ENCODE measurements at regions not wholly inside any gene's neighbourhood (a gene's known extent, or its start where the extent isn't known, plus 50 kb on each side); places are given as distances from the start of the nearest gene placed in this dataset.
"Not testable (repeated sequence)": the region's sequence is repeated elsewhere in the genome, so short reads cannot be mapped to it uniquely, and the experiment has no call there.

DNA sequence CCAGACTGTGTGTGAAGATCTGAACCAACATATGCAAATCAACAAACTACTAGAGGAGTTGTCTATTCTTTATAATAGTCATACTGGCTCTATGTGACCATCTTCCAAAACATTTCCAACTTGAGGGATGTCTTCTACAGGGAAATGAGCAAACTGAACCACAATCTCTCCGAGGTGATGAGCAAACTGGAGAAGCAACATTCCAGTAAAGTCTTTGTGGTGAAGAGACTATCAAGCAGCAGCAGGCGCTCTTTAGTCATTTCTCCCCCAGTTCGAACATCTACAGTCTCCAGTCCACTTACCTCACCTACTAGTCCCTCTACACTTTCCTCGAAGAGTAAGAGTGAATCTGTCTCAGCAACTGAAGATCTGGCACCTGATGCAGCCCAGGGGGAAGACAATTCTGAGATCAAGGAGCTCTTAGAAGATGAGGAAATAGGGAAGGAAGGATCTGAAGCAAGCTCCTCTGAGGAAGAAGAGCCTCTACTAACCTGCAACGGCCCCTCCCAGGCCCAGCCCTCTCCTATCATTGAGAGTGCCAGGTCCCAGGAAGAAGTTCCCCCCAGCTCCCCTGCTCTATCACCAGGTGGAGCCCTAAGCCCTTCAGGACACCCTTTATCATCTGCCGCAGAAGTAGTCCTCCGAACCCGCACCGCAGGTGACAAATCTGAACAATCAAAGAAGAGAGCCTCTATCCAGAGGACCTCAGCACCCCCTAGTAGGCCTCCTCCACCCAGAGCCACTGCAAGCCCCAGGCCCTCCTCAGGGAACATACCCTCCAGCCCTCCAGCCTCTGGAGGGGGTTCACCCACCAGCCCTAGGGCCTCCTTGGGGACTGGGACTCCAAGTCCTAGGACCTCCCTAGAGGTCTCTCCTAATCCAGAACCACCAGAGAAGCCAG is 98.1 kb downstream of the HNRNPD start:
- TF ChIP-seq, protein P1, sequence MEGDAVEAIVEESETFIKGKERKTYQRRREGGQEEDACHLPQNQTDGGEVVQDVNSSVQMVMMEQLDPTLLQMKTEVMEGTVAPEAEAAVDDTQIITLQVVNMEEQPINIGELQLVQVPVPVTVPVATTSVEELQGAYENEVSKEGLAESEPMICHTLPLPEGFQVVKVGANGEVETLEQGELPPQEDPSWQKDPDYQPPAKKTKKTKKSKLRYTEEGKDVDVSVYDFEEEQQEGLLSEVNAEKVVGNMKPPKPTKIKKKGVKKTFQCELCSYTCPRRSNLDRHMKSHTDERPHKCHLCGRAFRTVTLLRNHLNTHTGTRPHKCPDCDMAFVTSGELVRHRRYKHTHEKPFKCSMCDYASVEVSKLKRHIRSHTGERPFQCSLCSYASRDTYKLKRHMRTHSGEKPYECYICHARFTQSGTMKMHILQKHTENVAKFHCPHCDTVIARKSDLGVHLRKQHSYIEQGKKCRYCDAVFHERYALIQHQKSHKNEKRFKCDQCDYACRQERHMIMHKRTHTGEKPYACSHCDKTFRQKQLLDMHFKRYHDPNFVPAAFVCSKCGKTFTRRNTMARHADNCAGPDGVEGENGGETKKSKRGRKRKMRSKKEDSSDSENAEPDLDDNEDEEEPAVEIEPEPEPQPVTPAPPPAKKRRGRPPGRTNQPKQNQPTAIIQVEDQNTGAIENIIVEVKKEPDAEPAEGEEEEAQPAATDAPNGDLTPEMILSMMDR (IDR thresholded peaks at IDR 0.05; ENCODE audit: low read depth, low read length, missing control alignments): no peak
- DNase-seq (ENCODE audit: extremely low read depth, low read depth): no peak
- no peak overlapping the region for H3K4me3 ChIP-seq (replicated peaks; ENCODE audit: low read depth, low read length)

DNA sequence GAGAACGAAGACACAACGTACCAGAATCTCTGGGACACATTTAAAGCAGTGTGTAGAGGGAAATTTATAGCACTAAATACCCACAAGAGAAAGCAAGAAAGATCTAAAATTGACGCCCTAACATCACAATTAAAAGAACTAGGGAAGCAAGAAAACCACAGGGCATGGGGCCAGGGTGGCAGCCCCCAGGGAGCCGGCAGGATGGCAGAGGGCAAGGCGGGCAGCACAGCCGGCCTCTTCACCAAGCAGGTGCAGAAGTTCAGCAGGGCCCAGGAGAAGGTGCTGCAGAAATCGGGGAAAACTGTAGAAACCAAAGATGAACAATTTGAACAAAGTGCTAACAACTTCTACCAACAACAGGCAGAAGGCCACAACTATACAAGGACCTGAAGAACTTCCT is 99.1 kb downstream of the HNRNPD start:
- DNase-seq (ENCODE audit: extremely low read depth, low read depth); H3K4me3 ChIP-seq (replicated peaks; ENCODE audit: low read depth, low read length): not testable (repeated sequence)

DNA sequence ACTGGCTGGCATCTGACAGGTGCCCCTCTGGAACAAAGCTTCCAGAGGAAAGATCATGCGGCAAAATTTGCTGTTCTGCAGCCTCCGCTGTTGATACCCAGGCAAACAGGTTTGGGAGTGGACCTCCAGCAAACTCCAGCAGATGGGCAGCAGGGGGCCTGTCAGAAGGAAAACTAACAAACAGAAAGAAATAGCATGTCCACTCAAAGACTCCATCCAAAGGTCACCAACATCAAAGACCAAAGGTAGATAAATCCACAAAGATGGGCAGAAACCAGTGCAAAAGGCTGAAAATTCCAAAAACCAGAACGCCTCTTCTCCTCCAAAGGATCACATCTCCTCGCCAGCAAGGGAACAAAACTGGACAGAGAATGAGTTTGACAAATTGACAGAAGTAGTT is 101.3 kb downstream of the HNRNPD start:
- H3K4me3 ChIP-seq (replicated peaks; ENCODE audit: low read depth, low read length): not testable (repeated sequence)

DNA sequence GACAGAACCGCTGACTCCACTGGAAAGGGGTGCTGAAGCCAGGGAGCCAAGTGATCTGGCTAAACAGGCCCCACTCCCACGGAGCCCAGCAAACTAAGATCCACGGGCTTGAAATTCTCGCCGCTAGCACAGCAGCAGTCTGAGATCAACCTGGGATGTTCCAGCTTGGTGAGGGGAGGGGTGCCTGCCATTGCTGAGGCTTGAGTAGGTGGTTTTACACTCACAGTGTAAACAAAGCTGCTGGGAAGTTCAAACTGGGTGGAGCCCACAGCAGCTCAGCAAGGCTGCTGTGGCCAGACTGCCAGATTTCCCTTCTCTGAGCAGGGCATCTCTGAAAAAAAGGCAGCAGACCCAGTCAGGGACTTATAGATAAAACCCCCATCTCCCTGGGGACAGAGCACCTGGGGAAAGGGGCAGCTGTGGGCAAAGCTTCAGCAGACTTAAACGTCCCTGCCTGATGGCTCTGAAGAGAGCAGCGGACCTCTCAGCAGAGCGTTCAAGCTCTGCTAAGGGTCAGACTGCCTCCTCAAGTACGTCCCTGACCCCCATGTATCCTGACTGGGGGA is 101.8 kb downstream of the HNRNPD start:
- not testable (repeated sequence) for DNase-seq (ENCODE audit: extremely low read depth, low read depth); H3K4me3 ChIP-seq (replicated peaks; ENCODE audit: low read depth, low read length)

More for the DNA sequence above, 101.3 kb downstream of the HNRNPD start:
- not testable (repeated sequence) for DNase-seq (ENCODE audit: extremely low read depth, low read depth)

DNA sequence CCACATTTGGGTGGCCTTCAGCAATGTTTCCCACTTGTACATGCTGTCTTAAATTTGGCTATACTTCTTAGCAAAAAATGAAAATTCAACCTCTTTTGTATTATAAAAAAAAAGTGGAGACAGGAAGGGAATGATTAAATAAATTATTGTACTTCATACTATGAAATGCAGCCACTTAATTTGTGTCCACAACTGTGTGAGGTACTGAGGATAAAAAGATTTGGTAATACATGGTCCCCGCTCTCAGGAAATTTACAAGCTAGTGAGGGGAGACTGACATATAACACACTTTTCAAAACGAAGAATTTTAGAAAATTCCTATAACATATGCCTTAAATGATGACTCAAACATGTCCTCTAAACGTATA is 105.0 kb downstream of the HNRNPD start:
- no peak for DNase-seq (ENCODE audit: extremely low read depth, low read depth)

DNA sequence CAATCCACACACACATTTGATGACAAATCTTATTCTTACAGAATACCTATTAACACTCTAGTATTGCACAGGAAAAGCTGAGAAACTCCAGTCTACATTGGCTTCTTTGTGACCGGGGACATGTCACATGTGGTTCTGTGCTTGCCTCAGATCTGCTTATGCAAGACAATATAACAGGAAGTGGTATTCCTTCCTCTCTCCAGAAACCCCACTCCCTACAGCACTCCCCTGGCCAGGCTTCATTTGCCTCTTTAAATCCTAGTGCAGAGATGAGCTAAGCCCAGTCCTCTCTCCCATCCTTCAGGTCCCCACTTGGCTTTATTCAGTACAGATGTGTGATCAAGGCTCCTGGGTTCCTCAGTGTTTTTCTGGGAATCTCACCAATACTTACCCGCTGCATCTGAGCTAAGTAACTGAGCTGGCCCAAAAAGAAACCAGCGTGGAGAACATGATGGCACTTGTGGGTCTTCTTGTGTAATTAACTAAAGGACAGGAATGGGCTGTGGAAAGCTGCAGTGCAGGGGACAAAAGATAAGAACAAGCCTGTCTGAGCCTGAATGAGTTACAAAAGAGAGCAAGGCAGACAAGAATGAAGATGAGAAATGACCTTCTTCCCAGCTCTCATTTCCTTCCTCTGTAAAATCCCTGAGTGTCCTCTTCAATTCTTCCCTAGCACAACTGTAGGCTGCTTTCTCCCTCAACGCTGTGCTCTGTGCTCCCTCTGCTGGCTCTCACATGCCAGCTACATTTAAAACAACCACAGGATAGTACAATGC is 105.6 kb downstream of the HNRNPD start:
- no peak overlapping the region for H3K4me3 ChIP-seq (replicated peaks; ENCODE audit: low read depth, low read length)
- peak; percentile 15 for DNase-seq (ENCODE audit: extremely low read depth, low read depth)
- TF ChIP-seq, protein P1 (IDR thresholded peaks at IDR 0.05; ENCODE audit: low read depth, low read length, missing control alignments): peak; percentile 74

More for the DNA sequence above, 105.0 kb downstream of the HNRNPD start:
- no peak overlapping the region for H3K4me3 ChIP-seq (replicated peaks; ENCODE audit: low read depth, low read length)
- TF ChIP-seq, protein P1 (IDR thresholded peaks at IDR 0.05; ENCODE audit: low read depth, low read length, missing control alignments): no peak

DNA sequence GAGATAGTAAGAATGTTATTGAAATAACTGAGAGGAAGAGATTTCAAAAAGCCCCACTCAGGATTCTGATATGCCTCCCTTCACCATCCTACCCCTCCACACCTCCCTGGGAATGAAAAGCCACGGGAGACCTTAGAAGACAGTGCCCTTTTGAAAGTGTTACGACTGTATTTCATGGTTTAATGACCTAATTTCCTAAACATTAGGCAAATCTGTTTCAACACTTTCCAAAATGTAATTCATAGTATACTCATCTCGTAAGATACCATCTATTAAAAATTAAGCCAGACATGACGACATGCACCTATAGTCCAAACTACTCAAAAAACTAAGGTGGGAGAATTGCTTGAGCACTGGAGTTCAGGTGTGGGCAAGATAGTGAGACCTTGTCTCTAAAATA is 106.3 kb downstream of the HNRNPD start:
- DNase-seq (ENCODE audit: extremely low read depth, low read depth): no peak
- TF ChIP-seq, protein P1 (IDR thresholded peaks at IDR 0.05; ENCODE audit: low read depth, low read length, missing control alignments): no peak
- H3K4me3 ChIP-seq (replicated peaks; ENCODE audit: low read depth, low read length): no peak overlapping the region

DNA sequence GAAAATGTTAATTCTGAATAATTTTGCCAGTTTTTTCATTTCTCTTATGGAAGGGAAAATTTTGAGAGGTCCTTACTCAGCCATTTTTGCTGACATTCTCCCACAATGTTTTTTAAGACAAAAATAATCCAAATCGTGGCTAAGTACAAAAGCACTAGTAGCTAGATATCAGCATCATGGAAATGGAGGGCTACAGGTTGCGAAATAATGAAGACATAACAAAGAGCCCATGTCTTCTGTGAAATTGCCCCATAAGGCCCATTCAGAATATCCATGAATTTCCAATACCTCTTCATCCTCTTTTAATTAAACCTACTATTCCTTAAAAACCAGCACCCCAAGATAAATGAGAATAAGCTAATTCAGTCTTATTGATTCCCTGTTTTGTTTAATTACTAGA is 107.4 kb downstream of the HNRNPD start:
- H3K4me3 ChIP-seq (replicated peaks; ENCODE audit: low read depth, low read length): no peak overlapping the region
- no peak for DNase-seq (ENCODE audit: extremely low read depth, low read depth)
- TF ChIP-seq, protein P1 (IDR thresholded peaks at IDR 0.05; ENCODE audit: low read depth, low read length, missing control alignments): no peak
